Suppressor macrophage (primary cell): ENCODE measurements at regions not wholly inside any gene's neighbourhood (a gene's known extent, or its start where the extent isn't known, plus 50 kb on each side); places are given as distances from the start of the nearest gene placed in this dataset.
"Not testable (repeated sequence)": the region's sequence is repeated elsewhere in the genome, so short reads cannot be mapped to it uniquely, and the experiment has no call there.

ENCODE experiments used
- DNase-seq, 4 experiments: peaks; one replicate each; pipeline ENCODE4 v3.0.0-alpha.2; 2020 to 2022

- DNase-seq, result no peak
Measured at GRCh38 chr9:79026316-79026715, 545.4 kb upstream of the TLE4 start.

GRCh38 chr9:79028101-79028500, 543.7 kb upstream of the TLE4 start:
- no peak for DNase-seq

- DNase-seq, result no peak
Measured at GRCh38 chr9:79034583-79034982, 537.2 kb upstream of the TLE4 start.

GRCh38 chr9:79037338-79037737, 534.4 kb upstream of the TLE4 start:
- DNase-seq, result no peak

- DNase-seq, result peak in 2 of 4 experiments; percentile 6 to 39
Measured at GRCh38 chr9:79040671-79041070, 531.1 kb upstream of the TLE4 start.

GRCh38 chr9:79041266-79041665, 530.5 kb upstream of the TLE4 start:
- no peak for DNase-seq

- DNase-seq, result no peak
Measured at GRCh38 chr9:79043916-79044315, 527.8 kb upstream of the TLE4 start.

- no peak for DNase-seq
Measured at GRCh38 chr9:79046401-79046800, 525.4 kb upstream of the TLE4 start.

GRCh38 chr9:79049371-79049770, 522.4 kb upstream of the TLE4 start:
- no peak for DNase-seq

GRCh38 chr9:79053598-79053997, 518.2 kb upstream of the TLE4 start:
- no peak for DNase-seq

GRCh38 chr9:79054500-79054899, 517.3 kb upstream of the TLE4 start:
- DNase-seq, result no peak

GRCh38 chr9:79056041-79056440, 515.7 kb upstream of the TLE4 start:
- DNase-seq, result no peak

- no peak for DNase-seq
Measured at GRCh38 chr9:79057576-79057975, 514.2 kb upstream of the TLE4 start.

- DNase-seq, result no peak
Measured at GRCh38 chr9:79060766-79061165, 511.0 kb upstream of the TLE4 start.

GRCh38 chr9:79061752-79062616, 509.8 kb upstream of the TLE4 start:
- DNase-seq, result no peak

- no peak for DNase-seq
Measured at GRCh38 chr9:79073201-79073600, 498.6 kb upstream of the TLE4 start.

- no peak for DNase-seq
Measured at GRCh38 chr9:79080536-79080935, 491.2 kb upstream of the TLE4 start.

GRCh38 chr9:79083621-79084020, 488.1 kb upstream of the TLE4 start:
- no peak for DNase-seq

GRCh38 chr9:79087133-79087532, 484.6 kb upstream of the TLE4 start:
- DNase-seq, result no peak

- DNase-seq, result no peak
Measured at GRCh38 chr9:79089054-79089560, 482.7 kb upstream of the TLE4 start.

- not testable (repeated sequence) for DNase-seq
Measured at GRCh38 chr9:79089851-79090250, 481.9 kb upstream of the TLE4 start.

GRCh38 chr9:79103257-79103656, 468.5 kb upstream of the TLE4 start:
- not testable (repeated sequence) for DNase-seq

GRCh38 chr9:79104216-79104615, 467.5 kb upstream of the TLE4 start:
- no peak for DNase-seq

GRCh38 chr9:79104951-79105350, 466.8 kb upstream of the TLE4 start:
- no peak for DNase-seq
